AG20443 (cell line): ENCODE measurements at regions not wholly inside any gene's neighbourhood (a gene's known extent, or its start where the extent isn't known, plus 50 kb on each side); places are given as distances from the start of the nearest gene placed in this dataset.

Experiments
- DNase-seq: peaks from one replicate; pipeline ENCODE4 v3.0.0; 2012; ENCODE audit warnings: low spot score, mixed read lengths

- no peak for DNase-seq
Measured at GRCh38 chr12:111110556-111110955, 190.2 kb upstream of the MYL2 start.

DNA sequence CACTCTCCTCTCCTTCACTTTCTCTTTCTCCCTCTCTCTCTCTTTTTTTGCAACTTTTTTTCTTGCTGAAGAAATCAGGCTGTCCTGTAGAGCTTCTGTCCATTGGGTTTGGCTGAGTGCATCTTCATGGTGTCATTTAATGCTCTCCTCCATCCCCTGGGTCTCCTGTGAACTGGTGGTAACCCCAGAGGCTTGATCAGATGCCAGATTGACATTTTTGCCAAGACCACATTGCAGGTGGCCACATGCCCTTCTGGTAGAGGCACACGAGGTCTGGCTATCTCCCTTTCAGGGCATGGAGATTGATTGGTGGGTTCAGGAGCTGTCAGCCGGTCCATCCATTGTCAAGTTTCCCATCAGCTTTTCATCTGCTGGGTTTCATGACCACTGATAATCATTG is 188.3 kb upstream of the MYL2 start:
- no peak for DNase-seq

DNA sequence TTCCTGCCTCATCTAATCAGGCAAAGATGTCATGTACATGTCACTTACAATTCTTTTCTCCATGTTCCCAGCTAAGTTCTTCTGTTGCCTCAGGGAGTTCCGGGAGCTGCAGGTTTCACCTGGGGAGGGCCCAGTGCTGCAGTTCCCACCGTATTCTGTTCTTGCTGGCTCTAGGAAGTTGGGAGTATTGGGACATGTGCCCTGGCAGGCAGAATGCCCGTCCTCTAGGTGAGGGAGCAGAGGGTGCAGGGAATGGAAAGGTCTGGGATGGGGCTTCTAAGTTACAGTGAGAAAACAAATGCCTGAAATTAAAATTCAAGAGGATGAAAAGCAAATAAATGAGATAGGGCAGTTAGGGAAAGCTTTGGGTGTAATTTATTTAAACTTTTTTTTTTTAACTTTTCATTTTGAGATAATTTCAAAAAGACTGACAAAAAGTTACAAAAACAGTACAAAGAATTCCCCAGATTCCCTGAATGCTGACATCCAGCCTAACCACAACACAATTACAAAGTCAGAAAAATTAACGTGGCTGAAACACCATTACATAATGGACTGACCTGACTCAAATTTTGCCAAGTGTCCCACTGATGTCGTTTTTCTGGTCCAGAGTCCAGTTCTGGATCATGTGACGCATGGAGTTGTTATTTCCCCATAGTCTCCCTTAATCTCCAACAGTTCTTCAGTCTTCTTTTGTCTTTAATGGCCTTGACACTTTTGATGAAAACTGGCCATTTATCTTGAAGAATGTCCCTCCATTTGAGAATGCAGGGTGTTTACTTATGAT is 187.2 kb upstream of the MYL2 start:
- no peak for DNase-seq

DNA sequence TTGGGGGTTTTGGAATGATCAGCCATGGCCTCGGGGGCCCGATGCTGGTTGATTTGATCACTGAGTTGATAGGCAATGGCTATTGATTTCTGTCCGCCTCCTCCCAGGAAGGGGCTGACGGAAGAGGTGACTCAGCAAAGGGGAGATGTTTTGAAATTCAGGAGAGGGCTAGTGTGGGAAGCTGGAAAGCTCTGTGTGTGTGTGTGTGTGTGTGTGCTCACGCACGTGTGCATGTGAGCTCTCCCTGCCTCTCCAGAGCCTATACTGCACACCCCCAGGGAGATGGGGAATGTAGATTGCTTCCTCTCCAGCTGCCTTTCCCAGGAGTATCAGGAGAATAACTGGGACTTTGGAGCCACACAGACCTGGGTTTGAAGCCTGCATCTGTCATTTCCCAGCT is 184.9 kb upstream of the MYL2 start:
- no peak for DNase-seq

DNA sequence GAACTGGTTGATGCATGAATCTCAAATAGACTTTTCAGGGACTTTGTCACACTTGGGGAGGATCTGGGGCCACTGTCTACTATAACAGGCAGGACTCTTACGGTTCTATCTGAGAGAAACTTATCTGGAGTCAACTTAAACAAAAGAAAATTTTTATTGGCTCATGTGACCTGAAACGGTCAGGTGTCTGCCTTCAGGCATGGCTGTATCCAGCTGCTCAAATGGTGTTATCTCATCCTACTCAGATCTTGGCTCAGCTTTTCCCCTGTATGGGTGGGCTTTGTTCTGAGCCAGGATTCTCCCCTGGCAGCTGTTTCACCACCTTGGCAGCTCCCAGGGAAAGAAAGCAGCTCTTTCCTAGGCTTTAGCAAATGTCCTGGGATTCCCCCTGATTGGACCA is 183.2 kb upstream of the MYL2 start:
- DNase-seq = no peak

DNA sequence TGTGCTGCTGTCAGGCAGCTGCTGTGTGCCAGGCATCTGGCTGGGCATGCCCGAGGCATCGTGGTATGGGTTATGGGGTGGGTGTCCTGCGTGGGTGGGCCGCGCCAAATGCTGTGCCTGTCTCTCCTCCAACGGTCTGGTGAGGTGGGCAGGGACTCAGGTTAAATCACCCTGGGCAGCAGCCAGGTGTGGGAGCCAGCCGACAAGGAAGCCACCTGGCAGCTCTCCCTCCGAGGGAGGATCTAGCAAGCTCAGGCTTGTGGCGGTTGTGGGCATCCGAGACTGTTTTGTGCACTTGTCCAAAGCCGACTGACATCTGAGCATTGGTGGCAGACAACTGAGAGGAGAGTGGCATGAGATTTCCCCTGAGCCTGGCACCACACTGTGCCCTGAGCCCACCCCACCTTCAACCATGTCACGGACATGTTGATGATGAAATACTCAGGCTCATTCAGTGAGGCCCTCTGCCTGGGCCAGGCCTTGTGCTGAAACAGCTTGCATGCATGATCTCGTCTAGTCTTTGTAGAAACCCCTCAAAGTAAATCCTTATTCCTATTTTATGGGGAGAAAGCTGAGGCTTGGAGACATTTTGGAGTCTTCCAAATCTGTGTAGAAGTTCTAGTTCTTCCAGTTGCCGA is 181.8 kb upstream of the MYL2 start:
- no peak for DNase-seq

DNA sequence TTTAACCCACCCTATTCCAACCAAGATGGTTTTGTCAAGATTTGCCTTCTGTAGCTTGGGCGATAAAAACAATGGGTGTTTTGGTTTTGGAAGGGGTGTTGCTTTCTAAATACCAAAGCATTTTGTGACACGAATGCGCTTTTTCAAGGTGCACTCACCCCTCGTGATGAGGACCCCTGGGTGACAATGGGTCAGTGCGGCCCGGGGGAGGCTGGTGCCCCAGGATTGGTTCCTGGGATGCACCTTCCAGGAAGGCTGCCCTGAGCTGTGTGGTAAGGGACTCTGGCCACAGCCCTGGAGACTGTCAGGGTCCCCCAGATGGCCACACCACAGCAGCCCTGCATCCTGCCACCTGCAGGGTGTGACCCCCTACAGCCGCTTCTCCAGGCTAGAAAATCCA is 180.6 kb upstream of the MYL2 start:
- no peak for DNase-seq

GRCh38 chr12:111100554-111100953 is 180.2 kb upstream of the MYL2 start:
- no peak for DNase-seq

- no peak for DNase-seq
Measured at GRCh38 chr12:111100003-111100402, 179.6 kb upstream of the MYL2 start.

DNA sequence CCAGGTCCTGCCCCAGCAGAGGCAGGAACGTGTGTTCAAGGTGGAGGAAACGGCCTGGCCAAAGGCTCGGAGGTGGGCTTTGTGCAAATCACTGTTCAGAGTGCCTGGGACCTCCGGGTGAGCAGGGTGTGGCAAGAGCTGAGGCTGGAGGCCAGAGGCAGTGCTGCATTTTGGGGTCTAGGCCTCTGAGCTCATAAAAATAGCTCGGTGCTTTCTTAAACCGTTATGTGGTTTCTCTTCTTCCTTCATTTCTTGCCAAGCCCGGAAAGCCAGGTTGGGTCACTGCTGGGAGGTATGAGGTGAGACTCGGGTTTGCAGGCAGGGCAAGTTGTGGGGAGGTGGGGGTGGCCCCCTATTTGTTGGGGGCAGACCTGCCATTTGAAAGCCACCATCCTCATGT is 178.8 kb upstream of the MYL2 start:
- DNase-seq = no peak

DNA sequence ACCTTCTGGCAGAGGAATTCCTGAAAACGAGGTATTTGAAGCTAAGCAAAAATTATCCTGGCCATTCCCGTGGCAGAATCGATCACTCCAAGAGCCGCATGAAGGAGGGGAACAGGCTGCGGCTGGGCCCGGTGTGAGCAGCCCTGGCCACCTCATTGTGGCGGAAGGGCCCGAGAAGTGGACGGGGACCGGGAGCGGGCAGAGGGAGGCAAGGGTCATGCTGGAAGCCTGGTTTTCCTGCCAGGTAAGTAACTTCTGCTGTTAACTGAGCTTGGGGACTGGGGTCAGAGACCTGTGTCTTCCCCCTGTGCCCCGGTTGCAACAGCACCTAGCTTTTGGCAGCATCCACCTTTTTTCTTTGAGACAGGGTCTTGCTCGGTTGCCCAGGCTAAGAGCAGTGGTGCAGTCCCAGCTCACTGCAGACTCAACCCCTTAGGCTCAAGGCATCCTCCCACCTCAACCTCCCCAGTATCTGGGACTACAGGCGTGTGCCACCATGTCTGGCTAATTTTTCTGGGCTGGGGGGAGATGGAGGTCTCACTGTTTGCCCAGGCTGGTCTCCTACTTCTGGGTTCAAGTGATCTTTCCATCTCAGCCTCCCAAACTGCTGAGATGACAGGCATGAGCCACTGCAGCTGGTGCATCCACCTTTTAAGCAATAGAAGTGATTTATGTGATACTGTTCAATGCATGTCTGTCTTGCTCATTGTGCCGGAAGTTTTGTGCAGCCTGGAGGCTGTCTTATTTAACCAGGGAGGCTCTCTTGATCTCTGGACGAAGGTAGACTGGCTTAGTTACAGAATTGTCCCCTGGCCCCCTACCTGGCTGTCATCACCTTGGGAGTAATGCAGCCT is 174.0 kb upstream of the MYL2 start:
- DNase-seq = no peak

- no peak for DNase-seq
Measured at GRCh38 chr12:111093428-111094142, 173.2 kb upstream of the MYL2 start.

GRCh38 chr12:111091051-111091450 is 170.7 kb upstream of the MYL2 start:
- no peak for DNase-seq

- no peak for DNase-seq
Measured at GRCh38 chr12:111089616-111090015, 169.2 kb upstream of the MYL2 start.

DNA sequence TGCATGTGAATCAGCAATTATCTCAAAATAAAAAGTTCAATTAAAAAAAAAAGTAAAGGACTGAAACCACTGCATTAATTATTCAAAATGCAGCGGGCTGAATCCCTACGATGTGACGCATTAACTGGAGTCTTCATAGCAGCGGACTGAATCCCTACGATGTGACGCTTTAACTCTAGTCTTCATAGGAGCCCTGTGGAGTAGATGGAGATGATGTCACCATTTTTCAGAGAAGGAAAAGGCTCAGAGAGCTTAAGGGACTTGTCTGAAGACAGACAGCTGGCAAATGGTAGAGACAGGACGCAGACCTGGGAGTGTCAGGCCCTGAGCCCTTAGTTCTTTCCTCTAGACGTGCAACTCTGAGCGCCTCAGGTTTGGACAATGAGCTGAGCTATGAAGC is 168.0 kb upstream of the MYL2 start:
- no peak for DNase-seq

DNA sequence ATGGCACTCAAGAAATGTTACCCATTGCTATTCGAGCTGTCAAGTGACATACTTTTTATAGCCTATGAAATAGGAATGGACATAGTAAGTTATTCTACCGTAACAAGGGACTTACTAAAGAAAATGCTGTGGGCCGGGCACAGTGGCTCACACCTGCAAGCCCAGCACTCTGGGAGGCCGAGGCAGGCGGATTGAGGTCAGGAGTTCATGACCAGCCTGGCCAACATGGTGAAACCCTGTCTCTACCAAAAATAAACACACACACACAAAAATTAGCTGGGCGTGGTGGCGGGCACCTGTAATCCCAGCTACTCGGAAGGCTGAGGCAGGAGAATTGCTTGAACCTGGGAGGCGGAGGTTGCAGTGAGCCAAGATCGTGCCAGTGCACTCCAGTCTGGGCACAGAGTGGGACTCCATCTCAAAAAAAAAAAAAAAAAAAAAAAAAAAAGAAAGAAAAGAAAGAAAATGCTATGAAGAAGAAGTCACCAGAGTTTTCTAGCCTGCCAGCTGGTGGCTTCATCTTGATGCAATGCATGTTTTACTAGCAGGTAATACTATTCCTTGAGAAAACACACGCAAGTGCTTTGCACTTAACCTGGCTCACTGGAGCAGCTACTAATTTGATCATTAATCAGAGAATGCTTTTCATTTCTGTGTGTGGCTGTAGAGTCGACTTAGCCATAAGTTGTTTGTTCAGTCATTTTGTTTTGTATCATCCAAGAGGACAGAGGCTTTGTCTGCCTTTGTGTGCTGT is 166.7 kb upstream of the MYL2 start:
- no peak for DNase-seq

DNA sequence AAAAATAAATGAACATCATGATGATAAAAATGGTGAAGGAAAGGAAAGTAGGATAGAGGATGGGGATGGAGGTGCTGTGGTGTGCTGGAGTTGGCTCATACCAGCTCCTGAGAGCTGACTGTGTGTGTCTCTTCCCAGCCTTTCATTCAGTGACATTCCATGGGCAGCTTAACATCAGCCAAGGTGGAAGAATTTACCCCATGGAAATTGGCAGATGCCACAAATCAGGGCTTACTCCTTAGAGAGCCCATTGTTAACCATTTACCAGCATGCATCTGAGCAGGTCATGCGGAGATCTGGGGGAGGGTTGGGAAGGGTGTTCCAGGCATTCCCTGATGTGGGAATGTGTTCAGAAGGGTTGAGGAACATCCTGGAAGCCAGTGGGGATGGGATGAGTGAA is 164.7 kb upstream of the MYL2 start:
- DNase-seq = no peak

- DNase-seq = no peak
Measured at GRCh38 chr12:111084605-111085004, 164.2 kb upstream of the MYL2 start.

DNA sequence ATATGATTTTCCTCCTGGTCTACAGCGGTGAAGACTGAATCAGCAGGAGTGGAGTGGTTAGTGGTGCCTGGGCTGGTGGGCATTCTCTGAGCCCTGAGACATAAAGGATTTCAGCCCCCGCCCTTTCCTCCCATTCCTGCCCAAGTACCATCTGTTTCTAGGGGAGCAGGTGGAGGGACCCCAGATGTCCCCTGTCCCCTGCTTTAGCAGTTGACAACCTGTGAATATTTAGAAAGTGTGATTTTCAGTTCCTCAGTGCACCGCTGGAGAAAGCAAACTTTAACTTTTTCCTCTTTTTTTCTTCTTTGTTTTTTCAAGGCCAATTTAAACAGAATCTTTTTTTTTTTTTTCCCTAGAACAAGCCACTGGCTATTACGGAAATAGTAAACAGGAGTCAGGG is 163.8 kb upstream of the MYL2 start:
- DNase-seq = no peak

DNA sequence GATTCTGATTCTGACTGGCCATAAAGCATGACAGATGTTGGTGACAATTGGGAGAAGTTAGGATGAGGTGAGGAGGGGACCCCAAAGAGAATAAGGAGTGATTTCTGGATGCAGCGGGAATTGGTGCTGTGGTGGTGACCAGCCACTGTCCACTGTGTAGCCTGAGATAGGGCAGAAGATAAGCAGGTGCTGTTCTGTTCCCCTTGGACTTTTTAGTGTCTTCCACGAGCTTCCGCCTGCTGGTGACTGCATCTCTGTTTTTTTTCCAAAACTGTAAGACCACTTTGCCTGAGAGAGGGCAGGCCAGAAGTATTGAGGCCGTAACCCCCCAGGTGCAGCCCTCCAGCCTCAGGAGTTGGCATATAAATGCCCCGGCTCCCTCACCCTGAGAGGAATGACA is 161.2 kb upstream of the MYL2 start:
- DNase-seq = no peak

- DNase-seq = no peak
Measured at GRCh38 chr12:111078731-111079130, 158.4 kb upstream of the MYL2 start.
